RWPE1 (cell line): ENCODE measurements at regions not wholly inside any gene's neighbourhood (a gene's known extent, or its start where the extent isn't known, plus 50 kb on each side); places are given as distances from the start of the nearest gene placed in this dataset.

ENCODE experiments used
- CTCF ChIA-PET: fragments of 350-600 bp; sonication (Branson Sonifier 250); formaldehyde crosslinking; extraction: SDS; loops from one replicate; lab custom pipeline; 2021; lab: Yijun Ruan, JAX
- POLR2A ChIA-PET: fragments of 400-600 bp; formaldehyde crosslinking; extraction: SDS; loops from one replicate; lab custom pipeline; 2020; ENCODE audit warnings: antibody characterized with exemption; ENCODE audit not compliant: low non-redundant PET; lab: Yijun Ruan, JAX
- DNase-seq: peaks from one replicate; pipeline ENCODE4 v3.0.0; 2012; ENCODE audit warnings: low spot score
- H3K27ac ChIP-seq: fragments of 450-650 bp; 2 replicates; pipeline ENCODE4 v1.5.1; 2017
- CTCF ChIP-seq: fragments of 450-650 bp; conservative IDR thresholded peaks from 2 replicates; pipeline ENCODE4 v1.5.1; 2017; ENCODE audit warnings: low read depth, mild to moderate bottlenecking

DNA sequence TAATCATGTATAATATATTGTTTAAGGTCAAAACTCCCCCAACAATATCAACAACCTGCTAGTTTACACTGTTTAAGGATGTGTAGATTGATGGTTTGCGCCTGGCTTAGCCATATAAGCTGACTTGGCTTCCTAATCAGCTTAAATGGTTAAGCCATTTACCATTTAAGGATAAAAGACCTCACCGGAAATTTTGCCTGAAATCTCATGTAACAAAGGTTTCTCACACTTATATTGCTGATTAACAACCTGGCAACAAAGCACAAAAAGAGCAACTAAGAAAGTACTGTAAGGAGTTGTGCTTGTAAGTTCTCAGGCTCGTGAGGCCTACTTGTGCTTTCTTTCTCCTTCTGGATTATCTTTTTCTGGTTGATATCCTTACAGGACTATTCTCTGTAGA lies 485.2 kb downstream of the GABRG1 start:
- ChIA-PET POLR2A (interaction anchor here (0.6 kb wide), 1 partner anchor 54 kb away, joined by 4 read pairs; no protein-coding TSS in a partner anchor), CTCF (no interaction called here)
- no peak for TF ChIP-seq CTCF
- DNase-seq: no peak
- no peak overlapping the region for H3K27ac ChIP-seq

GRCh38 chr4:45636175-45636574 lies 487.7 kb downstream of the GABRG1 start:
- ChIA-PET CTCF (no interaction called here), POLR2A (no interaction called here)
- TF ChIP-seq CTCF: no peak
- no peak for DNase-seq
- H3K27ac ChIP-seq: no peak overlapping the region

DNA sequence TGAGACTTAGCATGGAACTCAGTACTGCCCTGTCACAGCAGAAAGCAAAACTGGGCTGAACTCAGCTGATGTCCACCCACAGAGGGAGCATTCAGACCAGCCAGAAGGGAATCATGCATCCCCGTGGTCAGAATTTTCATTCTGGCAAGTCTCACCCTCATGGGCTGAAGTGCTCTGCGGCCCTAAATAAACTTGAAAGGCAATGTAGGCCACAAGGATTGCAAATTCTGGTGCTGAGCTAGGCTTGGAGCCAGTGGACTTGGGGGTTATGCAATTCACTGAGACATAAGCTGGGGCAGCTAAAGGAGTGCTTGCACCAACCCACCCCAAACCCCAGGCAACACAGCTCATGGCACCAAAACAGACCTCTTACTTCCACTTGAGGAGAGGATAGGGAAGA lies 494.1 kb downstream of the GABRG1 start:
- POLR2A ChIA-PET: no interaction called here
- TF ChIP-seq CTCF: no peak
- no peak overlapping the region for H3K27ac ChIP-seq
- CTCF ChIA-PET: no interaction called here
- DNase-seq: no peak

GRCh38 chr4:45621971-45622370 lies 501.9 kb downstream of the GABRG1 start:
- DNase-seq: peak; percentile 39
- H3K27ac ChIP-seq: no peak overlapping the region
- TF ChIP-seq CTCF: no peak
- ChIA-PET CTCF (no interaction called here), POLR2A (no interaction called here)

GRCh38 chr4:45620808-45621207 lies 503.0 kb downstream of the GABRG1 start:
- DNase-seq: no peak
- CTCF ChIA-PET: no interaction called here
- H3K27ac ChIP-seq: no peak overlapping the region
- POLR2A ChIA-PET: no interaction called here
- no peak for TF ChIP-seq CTCF

- ChIA-PET CTCF (no interaction called here), POLR2A (no interaction called here)
- H3K27ac ChIP-seq: no peak overlapping the region
- no peak for TF ChIP-seq CTCF
- DNase-seq: no peak
Measured at GRCh38 chr4:45596379-45597101, 527.3 kb downstream of the GABRG1 start.
